NOMO-1 (cell line): ENCODE measurements at regions not wholly inside any gene's neighbourhood (a gene's known extent, or its start where the extent isn't known, plus 50 kb on each side); places are given as distances from the start of the nearest gene placed in this dataset.
A peak's percentile ranks its signal among the peaks of the same experiment; 100 is the strongest.

Experiments
- DNase-seq, 2 experiments: peaks; one replicate each; lab custom pipeline; 2025; ENCODE audit not compliant: unreplicated experiment in 2 of 2; lab: John Stamatoyannopoulos, UW

DNA sequence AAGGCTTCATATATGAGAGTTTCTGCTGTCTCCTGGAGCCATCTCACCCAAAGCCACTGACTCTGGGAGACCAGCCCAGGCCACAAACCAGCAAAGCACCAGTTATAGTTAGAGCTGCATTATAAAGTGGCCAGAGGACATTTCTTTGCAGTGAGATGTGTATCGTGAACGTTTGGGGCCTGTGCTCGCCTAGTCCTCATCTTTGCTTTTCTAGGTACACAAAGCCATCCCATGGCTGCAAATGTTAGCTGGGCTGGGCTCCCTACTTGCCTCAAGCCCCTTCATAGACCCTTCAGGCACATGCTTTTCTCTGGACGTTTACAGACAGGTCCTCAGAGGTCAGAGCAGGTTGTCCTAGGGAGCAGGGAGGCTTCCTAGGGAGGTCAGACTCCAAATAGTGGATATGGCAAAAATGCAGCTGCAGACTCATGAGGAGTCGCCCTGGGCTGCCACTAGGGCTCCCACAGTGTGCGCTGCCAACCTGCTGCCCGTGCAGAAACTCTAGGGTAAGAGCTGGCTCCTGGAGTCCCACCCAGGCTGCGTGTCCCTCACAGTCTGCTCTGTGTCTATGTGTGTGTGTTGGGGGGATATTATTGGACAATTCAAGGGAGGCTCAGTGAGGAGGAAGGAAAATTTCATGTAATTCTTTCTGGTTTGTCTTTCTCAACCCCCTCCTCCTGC is 141.0 kb downstream of the RPIA start:
- DNase-seq: no peak

DNA sequence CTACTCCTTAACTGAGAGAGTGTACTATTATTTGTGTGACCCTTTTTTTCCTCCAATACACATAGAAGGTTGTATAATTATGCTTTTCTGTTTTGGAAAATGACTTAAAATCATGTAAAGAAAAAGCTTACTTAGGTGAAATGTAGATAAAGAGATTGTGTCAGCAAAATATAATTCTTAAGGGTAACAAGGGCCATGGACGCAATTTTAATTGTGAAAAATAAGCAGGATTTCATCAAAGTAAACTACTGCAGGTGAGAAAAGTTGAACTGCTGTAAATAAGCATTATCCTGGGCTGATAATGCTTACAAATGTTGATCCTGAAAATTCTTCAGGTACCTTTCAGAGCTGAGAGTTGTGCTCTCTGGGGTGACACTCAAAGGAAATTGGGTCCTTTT is 141.5 kb downstream of the RPIA start:
- DNase-seq: no peak

DNA sequence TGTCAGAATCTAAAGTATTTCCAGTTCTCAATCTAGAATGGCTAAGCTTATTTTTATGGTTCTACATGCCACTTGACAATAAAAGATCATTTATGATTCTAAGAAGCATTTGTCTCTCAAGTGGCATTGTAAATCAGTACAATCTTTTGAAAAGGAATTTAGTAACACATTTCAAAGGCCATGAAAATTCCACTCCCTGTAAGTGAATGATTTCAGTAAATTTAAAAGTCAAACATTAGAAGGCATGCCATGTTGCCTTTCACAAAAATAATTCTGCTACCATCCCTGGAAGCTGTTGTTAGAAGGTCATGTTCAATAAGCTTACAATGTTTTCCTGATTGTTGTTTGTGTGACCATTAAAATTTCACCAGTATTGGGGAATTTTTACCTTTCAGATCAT is 142.9 kb downstream of the RPIA start:
- no peak for DNase-seq

DNA sequence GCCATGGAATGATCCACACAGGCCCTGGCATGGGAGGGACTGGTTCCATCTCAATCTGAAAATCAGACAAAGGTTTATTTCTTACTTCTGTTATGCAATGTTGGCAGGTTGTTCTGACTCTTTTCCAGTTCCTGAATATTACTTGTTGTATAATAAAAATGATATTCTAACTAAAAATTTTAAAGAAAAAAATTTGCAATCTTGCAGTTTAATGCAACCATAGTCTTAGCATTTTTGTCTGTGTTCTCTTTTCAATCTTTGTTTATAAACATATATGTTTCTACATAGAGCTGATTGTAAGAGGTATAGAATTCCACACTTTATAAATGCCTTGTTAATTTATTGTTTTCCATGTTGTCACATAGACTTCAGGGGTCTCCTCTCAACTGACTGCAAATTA is 143.4 kb downstream of the RPIA start:
- no peak for DNase-seq

DNA sequence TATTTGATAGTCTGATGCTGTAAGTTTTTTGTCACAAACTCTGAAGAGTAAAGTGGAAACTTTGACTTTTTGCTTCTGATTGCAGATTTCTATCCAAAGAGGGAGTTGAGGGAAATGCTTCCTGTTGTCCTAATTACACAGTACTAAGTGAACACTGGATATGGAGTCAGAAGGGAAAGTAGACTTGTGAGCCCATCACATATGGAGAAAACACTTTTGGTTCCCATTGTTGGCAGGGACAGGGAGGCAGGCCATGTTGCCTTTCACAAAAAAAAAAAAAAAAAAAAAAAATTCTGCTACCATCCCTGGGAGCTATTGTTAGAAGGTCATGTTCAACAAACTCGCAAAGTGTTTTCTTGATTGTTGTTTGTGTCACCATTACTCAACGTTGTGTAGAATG is 144.3 kb downstream of the RPIA start:
- no peak for DNase-seq

DNA sequence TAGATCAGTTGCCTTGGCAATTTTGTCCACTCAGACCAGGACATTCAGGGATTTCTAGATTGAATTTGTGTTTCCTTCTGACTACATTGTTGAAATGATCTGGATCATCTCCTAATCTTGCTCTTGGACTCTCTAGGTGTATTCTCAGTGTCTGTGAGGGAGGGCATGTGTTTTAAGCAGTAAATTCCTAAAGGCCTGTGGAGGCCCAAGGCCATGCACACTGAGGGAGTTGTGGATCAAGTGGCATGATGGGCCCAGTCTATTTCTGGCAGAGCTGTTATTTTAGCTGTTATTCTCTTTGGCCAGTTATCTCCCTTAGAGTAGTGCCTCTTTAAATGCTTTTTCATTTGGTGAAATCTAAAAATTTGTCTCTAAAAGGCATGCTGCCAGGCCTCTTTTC is 144.9 kb downstream of the RPIA start:
- DNase-seq: no peak

DNA sequence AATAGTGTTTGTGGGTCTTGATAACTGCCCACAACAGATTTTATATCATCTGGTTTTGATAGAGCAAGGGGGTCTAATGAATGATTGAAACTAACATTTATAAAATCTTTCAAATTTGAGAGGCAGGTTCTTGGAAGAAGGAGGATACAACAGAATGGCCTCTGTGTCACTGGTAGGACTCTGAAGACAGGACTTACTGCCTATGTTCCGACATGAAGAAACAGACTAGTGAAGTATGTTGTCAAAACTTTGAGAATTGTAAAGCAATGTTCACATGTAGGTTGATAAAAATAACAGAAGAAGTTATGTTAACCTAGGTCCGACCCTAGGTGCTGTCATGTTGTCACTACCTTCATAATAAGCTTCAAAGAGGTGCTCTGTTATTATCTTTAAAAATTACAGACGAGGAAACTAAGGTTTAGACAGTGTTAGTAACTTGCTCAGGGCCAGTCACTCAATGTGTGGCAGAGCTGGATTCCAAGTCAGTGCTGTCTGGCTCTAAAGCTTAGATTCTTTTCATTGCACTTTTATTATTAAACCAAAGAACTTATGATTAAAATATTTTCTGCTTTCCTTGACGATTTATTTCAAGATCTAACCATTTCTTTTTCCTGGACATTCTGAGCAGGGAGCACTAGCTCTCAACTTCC is 146.2 kb downstream of the RPIA start:
- no peak for DNase-seq

DNA sequence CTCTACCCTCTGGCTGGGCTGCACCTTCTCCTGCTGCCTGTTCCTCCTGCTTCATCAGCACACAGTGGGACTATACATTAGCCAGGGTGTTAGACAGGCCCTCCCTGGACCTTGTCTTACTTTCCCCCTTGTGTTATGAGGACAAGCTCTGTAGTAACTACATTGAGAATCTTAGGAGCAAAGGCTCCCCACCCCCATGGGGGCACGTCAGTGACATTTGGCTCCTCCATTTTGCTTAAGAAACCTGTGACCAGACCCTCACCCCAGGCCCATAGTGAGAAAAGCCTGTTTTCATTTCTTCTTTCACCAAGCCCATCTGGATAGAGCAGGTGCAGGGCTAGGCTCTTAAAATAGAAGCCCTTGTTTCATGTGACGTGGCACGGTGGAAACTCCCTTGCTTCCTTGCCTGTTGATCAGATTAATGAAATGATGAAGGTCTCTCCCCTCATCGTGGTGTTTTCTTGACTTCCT is 146.7 kb downstream of the RPIA start:
- DNase-seq: no peak

DNA sequence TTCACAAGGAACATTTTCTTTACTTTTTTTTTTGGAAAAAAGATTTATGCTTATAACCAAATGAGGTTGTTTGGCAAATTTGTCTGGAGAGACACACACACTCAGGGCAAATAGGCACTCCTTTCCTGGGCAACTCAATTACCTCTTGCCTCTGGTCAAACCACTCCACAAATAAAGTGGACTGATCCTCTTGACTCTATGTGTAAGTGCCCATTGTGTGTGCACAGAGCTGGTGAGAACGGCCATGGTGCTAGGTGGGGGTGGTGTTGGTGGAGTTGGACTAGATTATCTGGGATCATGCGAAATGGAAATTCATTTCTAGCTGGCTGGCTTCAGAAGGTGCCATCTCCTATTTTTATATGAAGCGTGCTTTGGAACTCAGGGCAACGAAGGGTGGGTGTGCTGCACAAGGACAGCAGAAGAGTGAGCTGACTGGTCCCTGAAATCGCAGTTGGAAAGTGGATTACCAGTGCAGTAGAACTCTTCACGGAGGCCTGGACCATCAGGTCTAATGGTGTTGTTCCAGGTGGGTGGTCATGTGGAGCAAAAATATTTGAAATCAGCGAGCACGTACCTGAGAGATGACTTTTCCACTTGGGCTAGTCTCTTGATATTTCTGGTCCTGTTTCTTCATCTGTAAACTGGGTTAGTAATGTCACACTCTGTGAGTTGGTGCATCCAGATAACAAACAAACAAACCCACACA is 149.9 kb downstream of the RPIA start:
- no peak for DNase-seq

DNA sequence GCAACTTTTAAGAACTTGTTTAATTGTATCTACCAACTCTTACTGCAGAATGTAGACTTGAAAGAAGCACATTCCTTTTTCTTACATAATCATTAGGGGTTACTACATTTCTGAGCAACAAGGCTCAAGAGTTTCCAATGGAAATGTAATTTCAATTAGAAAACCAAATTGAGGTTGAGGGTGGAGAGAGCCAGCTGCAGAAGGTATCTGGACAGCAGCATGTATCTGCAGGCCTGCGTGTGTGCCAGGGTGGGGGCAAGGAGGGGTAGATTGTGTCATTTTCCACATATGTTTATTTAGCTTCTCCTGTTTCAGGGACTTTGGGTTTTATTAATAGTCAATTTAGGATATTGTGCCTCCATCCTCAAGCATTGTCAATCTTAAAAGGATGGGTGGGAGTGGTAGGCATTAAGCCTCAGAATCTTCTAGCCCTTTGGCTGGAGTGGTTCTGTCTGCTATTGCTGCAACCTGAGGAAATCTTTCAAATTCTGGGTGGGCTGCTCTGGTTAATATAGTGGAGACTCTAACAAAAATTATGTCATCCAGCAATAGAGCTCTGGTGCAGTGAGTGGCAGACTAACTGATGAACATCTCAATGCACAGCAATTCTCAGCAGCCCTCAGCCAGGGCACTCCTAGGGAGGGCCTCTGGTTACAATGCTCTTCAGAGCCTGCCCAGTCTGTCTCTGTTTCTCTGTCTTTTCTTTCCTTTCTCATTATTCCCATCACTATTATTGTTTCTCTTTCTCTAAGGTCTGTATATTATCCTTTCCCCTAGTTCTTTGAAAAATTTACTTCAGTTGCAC is 151.4 kb downstream of the RPIA start:
- no peak for DNase-seq

DNA sequence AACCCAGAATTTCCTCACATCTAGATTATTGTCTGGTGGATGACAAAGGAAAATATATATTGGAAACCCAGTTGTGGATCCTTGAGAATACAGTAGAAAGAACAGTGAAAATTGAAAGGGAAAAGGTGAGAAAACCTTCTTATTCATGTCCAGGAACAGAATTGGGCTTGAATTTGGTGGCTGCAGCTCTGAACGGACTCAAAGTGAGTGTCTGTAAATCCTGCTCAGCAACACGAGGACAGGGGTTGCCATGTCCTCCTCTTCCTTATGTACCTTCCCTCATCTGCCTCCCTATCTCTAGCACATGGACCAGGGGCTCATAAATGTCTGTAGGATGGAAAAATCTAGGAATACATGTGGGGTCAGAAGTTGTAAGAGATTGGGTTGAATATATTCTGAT is 152.2 kb downstream of the RPIA start:
- no peak for DNase-seq

DNA sequence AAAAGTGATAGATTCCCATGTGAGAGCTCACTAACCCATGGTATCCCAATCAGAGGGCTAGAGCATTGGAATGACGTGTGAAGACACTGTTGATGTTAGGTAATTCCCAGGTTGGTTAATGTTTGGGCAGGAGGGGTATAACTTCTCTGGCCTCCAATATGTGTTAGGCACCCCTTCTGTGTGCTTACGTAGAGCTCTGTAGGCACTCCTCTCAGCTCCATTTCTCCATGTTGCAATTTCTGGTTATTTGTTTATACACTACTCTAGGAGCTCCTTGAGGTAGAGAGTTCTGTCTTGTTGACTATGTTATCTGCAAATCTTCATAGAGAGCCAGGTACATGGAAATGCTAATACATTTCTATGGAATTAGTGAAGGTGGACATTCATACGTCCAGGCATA is 153.5 kb downstream of the RPIA start:
- DNase-seq: no peak

DNA sequence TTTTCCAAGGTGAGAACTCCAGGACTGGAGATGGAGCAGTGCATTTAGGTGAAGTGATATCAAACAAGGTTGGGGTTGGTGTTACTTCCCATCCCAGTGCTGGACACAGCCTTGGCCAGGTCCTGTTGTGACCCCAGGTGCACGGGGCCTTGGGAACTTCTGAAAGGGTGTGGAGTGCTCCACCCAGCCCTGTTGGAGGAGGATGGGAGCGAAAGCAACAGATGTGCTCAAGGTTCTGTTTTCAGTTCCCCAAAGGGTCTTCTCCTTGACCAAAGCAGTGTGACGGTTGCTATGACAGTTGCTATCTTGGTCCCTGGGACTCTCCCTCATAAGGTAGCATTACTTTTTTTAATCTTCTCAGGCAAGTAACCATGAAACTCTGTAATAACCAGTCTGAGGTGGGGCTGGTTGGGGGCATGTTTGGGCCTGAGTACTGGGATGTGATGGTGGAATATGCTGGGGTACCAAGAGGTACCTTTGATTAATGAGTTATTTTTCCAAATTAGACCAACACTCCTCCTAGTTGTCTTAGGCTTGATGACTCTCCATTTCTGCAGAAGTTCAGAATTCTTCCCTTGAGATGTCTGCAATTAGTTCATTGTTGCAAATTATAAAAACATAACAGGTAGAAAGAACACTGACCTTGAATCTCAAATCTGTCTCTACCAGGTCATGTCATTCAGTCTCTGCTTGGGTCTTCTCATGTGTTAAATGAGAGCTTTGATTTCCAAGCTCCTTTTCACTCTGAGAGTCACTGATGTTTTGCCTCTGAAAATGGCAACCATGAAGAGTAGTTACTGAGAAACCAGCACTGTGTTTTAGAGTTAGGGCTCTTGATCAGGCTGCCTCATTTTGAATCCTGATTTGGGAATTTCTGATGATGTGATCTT is 154.5 kb downstream of the RPIA start:
- peak; percentile 12 to 80 for DNase-seq

DNA sequence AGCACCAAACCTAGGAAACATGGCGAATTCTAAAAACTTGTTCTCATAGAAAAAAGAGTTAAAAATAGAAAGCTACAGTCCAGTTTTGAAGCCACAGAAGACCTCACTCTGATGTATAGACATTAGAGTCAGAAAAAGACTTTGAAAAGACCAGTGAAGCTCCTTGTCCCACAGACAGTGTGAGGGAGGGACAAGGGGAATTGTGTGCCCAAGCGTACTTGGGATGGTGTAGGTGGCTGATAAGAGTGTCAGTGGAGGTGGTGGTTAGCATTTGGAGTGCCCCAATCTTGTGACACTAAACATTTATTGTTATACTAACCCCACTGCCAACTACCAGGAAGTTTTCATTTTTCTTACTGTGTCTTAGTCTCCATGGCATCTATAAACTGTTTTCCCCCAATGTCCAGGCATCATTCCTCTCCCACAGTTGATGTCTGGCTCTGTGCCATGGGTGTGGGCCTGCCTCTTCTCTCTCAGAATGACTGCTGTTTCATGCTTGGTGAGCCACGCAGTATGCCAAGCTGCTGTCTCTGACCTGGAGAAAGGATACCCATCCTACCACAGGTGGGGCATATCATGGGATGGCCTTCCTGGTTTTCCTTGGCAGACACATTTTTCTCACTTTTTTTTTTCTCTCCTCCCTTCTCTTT is 161.4 kb downstream of the RPIA start:
- DNase-seq: no peak

DNA sequence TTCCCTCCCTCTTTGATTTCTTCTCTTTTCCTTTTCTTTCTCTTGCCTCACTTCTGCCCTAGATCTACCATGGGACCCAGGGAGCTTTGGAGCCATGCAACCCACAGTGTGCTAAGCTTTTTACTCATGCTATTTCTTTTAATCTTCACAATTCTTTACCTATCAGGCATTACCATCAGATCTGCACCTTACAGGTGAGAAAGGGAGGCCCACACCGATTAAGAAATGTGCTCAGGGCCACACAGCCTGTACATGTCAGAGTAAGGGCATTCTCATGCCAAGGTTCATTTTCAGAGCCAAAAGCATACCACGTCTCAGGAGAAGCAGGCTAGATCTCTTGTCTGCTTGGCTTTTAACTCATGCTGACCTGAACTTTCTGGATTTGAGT is 161.9 kb downstream of the RPIA start:
- DNase-seq: no peak

DNA sequence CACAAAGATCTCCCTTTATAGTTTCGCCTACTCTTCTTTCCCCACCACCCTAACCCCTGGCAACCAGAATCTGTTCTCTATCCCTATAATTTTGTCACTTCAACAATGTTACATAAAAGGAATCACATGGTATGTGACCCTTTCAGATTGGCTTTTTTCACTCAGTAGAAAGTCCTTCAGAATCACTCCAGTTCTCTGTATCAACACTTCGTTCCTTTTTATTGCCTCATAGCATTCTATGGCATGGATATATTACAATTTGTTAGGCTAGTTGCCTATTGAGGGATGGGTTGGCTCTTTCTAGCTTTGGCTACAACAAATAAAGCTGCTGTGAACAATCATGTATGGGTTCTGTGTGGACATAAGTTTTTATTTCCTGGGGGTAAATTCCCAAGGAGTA is 163.1 kb downstream of the RPIA start:
- no peak for DNase-seq

DNA sequence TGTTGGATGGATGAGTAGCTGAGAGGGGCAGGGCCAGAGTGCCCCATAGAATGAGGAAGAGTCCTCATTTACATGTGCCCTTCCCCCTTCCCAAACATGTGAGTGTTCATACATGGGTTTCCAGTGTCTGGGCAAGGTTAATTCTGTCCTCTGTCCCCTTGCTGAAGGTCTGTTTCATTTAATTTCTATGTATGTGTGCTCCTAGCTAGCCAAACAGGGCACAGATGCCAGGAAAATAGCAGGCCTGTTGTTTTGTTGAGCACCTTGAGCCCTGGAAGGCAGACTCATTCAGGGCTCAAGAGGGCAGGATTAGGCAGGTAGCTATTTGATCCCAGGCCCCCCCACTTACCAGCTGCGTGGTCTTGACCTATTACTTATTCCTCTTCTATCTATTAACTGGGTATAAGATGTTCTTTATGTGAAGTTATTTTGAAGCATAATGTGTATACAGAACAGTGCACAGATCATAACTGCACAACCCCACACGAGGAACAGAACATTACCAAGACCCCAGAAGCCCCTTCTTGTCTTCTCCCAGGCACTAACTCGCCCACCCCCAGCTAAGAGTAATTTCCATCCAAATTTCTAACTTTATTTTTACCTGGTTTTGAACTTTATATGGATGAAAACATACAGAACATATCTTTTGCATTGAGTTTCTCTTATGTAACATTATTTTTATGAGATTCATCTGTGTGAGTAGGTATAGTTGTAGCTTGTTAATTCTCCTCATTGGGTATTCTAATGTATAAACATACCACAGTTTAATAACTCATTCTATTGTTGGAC is 164.3 kb downstream of the RPIA start:
- no peak for DNase-seq

DNA sequence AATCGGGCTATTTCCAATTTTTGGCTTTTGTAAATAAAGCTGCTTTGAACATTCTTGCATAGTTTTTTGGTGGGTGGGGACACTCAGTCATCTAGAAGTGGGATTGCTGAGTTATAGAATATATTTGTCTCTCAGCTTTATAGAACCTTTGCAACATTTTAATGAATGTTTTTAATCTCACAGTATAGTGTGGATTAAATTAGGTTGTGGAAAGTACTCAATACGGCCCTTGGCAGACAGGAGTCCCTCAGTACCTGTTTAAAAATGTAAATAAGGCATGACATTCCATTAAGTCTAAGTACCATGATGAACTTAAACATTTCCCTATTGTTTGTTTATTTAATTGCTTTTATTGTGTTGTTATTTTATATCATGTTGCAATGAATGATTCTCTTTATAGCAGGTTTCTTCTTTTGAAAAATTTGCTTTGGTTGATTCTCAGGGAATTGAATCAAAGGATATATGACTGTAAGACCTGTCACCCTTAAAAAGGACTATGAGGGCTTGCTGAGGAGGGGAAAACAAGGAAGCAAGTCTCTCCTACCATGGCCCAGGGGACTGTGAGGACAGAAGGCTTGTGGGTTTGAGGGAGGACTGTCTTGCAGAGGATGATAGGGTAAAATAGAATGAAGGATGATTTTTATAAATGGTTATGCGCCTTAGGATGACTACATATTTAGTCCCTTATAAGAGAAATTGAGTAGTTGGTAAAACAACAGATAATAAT is 165.1 kb downstream of the RPIA start:
- DNase-seq: no peak
